H1 (cell line): ENCODE measurements at regions not wholly inside any gene's neighbourhood (a gene's known extent, or its start where the extent isn't known, plus 50 kb on each side); places are given as distances from the start of the nearest gene placed in this dataset.

ENCODE experiments used
- CTCF ChIA-PET: fragments of 300-600 bp; sonication (Branson Sonifier 250); formaldehyde crosslinking; loops from one replicate; lab custom pipeline; 2021; ENCODE audit not compliant: partially characterized antibody; lab: Charles Lee
- POLR2A ChIA-PET: fragments of 300-600 bp; sonication (Branson Sonifier 250); formaldehyde crosslinking; loops from one replicate; lab custom pipeline; 2021; ENCODE audit warnings: inconsistent platforms; ENCODE audit not compliant: partially characterized antibody; lab: Charles Lee
- DNase-seq, 2 experiments: peaks; one replicate each; pipeline versions ENCODE4 v3.0.0 to v3.0.0-alpha.2; 2010 to 2022; ENCODE audit warnings: low spot score in 2 of 2, low read depth in 1 of 2, mixed read lengths in 1 of 2
- FAIRE-seq: peaks from 2 replicates; lab custom pipeline; 2011; peaks lifted over from hg19 to GRCh38; lab: Jason Lieb, UNC
- H2AFZ ChIP-seq: 2 replicates; pipeline ENCODE4 v1.8.1; 2012; ENCODE audit warnings: low read length, inconsistent platforms
- H2AK5ac ChIP-seq: 2 replicates; pipeline ENCODE4 v1.6.1; 2013; ENCODE audit warnings: low read depth, low read length
- H2BK120ac ChIP-seq: replicated peaks from 2 replicates; pipeline ENCODE3; 2013; ENCODE audit warnings: low read depth, low read length, inconsistent platforms
- H2BK12ac ChIP-seq: 2 replicates; pipeline ENCODE4 v1.6.1; 2013; ENCODE audit warnings: low read depth, low read length
- H2BK15ac ChIP-seq: 2 replicates; pipeline ENCODE4 v1.6.1; 2013; ENCODE audit warnings: low read length
- H2BK20ac ChIP-seq: 2 replicates; pipeline ENCODE4 v1.6.1; 2013; ENCODE audit warnings: low read length
- H2BK5ac ChIP-seq: 2 replicates; pipeline ENCODE4 v1.6.1; 2013; ENCODE audit warnings: low read depth, low read length
- H3K14ac ChIP-seq: 2 replicates; pipeline ENCODE4 v1.6.1; 2013; ENCODE audit warnings: inconsistent platforms; ENCODE audit not compliant: insufficient read length
- H3K18ac ChIP-seq: 2 replicates; pipeline ENCODE4 v1.6.1; 2013; ENCODE audit warnings: low read length; ENCODE audit errors: extremely low read depth
- H3K23ac ChIP-seq: 2 replicates; pipeline ENCODE4 v1.6.1; 2013; ENCODE audit warnings: inconsistent platforms; ENCODE audit not compliant: insufficient read length
- H3K23me2 ChIP-seq: 2 replicates; pipeline ENCODE4 v1.6.1; 2013; ENCODE audit warnings: low read depth, low read length
- H3K27ac ChIP-seq: 2 replicates; pipeline ENCODE4 v1.6.1; 2011; ENCODE audit warnings: low read depth, low read length, inconsistent platforms
- H3K27me3 ChIP-seq, 4 experiments: replicated peaks in 1 of 4; 1 replicate in 1 of 4; 2 replicates in 3 of 4; pipeline versions ENCODE4 v1.6.1 to v1.8.1; 2011 to 2013; ENCODE audit warnings: low read length in 3 of 4, mild to moderate bottlenecking in 3 of 4, inconsistent platforms in 2 of 4, mixed read lengths in 2 of 4, moderate library complexity in 1 of 4; ENCODE audit not compliant: control insufficient read depth in 3 of 4, insufficient read depth in 3 of 4; ENCODE audit errors: extremely low read depth in 1 of 4
- H3K36me3 ChIP-seq, 4 experiments: 2 replicates each; pipeline versions ENCODE4 v1.6.1 to v1.8.1; 2011 to 2013; ENCODE audit warnings: mild to moderate bottlenecking in 4 of 4, low read length in 3 of 4, moderate library complexity in 2 of 4, control low read depth in 1 of 4, inconsistent platforms in 1 of 4; ENCODE audit not compliant: insufficient read depth in 4 of 4, control insufficient read depth in 2 of 4
- H3K4ac ChIP-seq: replicated peaks from 2 replicates; pipeline ENCODE3; 2013; ENCODE audit warnings: low read length, low read depth, mixed read lengths, inconsistent platforms; ENCODE audit not compliant: insufficient read length
- H3K4me1 ChIP-seq, 4 experiments: replicated peaks in 1 of 4; 1 replicate in 1 of 4; 2 replicates in 3 of 4; pipeline versions ENCODE4 v1.6.1 to v1.8.1; 2011 to 2013; ENCODE audit warnings: low read length in 3 of 4, inconsistent platforms in 2 of 4, mixed read lengths in 1 of 4; ENCODE audit not compliant: insufficient read depth in 4 of 4, control insufficient read depth in 3 of 4
- H3K4me2 ChIP-seq, 2 experiments: 2 replicates each; pipeline versions ENCODE4 v1.6.1 to v1.8.1; 2011 to 2013; ENCODE audit warnings: low read depth in 2 of 2, low read length in 2 of 2, control low read depth in 1 of 2, inconsistent platforms in 1 of 2, mild to moderate bottlenecking in 1 of 2; ENCODE audit not compliant: insufficient read depth in 1 of 2
- H3K4me3 ChIP-seq, 4 experiments: fragments of 200-600, 300-600 bp in 1 of 4; sonication (generic), shearing (Covaris generic), sonication (Bioruptor Twin) in 1 of 4; 2 replicates each; pipeline versions ENCODE4 v1.5.1 to v1.8.1; 2011 to 2016; ENCODE audit warnings: low read length in 4 of 4, low read depth in 3 of 4, control low read depth in 2 of 4, inconsistent platforms in 2 of 4, mild to moderate bottlenecking in 2 of 4, mixed read lengths in 1 of 4, moderate library complexity in 1 of 4; ENCODE audit not compliant: insufficient read depth in 2 of 4; ENCODE audit errors: extremely low read depth in 1 of 4
- H3K56ac ChIP-seq: replicated peaks from 2 replicates; pipeline ENCODE3; 2013; ENCODE audit warnings: low read depth, mild to moderate bottlenecking, mixed read lengths, low read length, inconsistent platforms; ENCODE audit not compliant: insufficient read length
- H3K79me1 ChIP-seq: 2 replicates; pipeline ENCODE4 v1.6.1; 2013; ENCODE audit warnings: low read depth, low read length, control low read depth
- H3K79me2 ChIP-seq, 2 experiments: 2 replicates each; pipeline versions ENCODE4 v1.6.1 to v1.8.1; 2012 to 2013; ENCODE audit warnings: low read length in 2 of 2, mild to moderate bottlenecking in 2 of 2, inconsistent platforms in 1 of 2; ENCODE audit not compliant: insufficient read depth in 2 of 2, control insufficient read depth in 1 of 2
- H3K9ac ChIP-seq, 4 experiments: replicated peaks in 1 of 4; 1 replicate in 1 of 4; 2 replicates in 3 of 4; pipeline versions ENCODE4 v1.6.1 to v1.8.1; 2011 to 2013; ENCODE audit warnings: low read depth in 3 of 4, low read length in 3 of 4, control low read depth in 2 of 4, mild to moderate bottlenecking in 2 of 4, moderate library complexity in 2 of 4, inconsistent platforms in 1 of 4; ENCODE audit errors: extremely low read depth in 1 of 4
- H3K9me3 ChIP-seq, 2 experiments: 2 replicates each; pipeline versions ENCODE4 v1.6.1 to v1.8.1; 2012 to 2013; ENCODE audit warnings: mild to moderate bottlenecking in 2 of 2, moderate library complexity in 2 of 2, control low read depth in 1 of 2, inconsistent platforms in 1 of 2, low read depth in 1 of 2, low read length in 1 of 2, mixed read lengths in 1 of 2; ENCODE audit not compliant: insufficient read depth in 2 of 2
- H4K20me1 ChIP-seq, 2 experiments: replicated peaks in 1 of 2; 2 replicates each; pipeline versions ENCODE3 to v1.8.1; 2011 to 2013; ENCODE audit warnings: inconsistent platforms in 2 of 2, low read length in 2 of 2, mild to moderate bottlenecking in 1 of 2; ENCODE audit not compliant: insufficient read depth in 2 of 2, control insufficient read depth in 1 of 2
- H4K5ac ChIP-seq: 2 replicates; pipeline ENCODE4 v1.6.1; 2013; ENCODE audit warnings: low read length, low read depth, mixed read lengths, inconsistent platforms; ENCODE audit not compliant: insufficient read length
- H4K8ac ChIP-seq: 2 replicates; pipeline ENCODE4 v1.8.0; 2013; ENCODE audit warnings: mild to moderate bottlenecking, moderate library complexity, low read length, inconsistent platforms; ENCODE audit not compliant: insufficient read depth; ENCODE audit errors: extremely low read depth
- H4K91ac ChIP-seq: replicated peaks from 2 replicates; pipeline ENCODE3; 2013; ENCODE audit warnings: low read length, mixed read lengths, inconsistent platforms; ENCODE audit not compliant: insufficient read length
- CTCF ChIP-seq, 3 experiments: IDR thresholded peaks; 1 replicate in 2 of 3; 2 replicates in 1 of 3; pipeline versions ENCODE4 v1.5.1 to v1.6.1; 2011; ENCODE audit warnings: low read length in 3 of 3, mild to moderate bottlenecking in 3 of 3, inconsistent platforms in 2 of 3, low read depth in 1 of 3, moderate library complexity in 1 of 3; ENCODE audit not compliant: insufficient read depth in 1 of 3; ENCODE audit errors: control extremely low read depth in 1 of 3
- RAD21 ChIP-seq, 2 experiments: IDR thresholded peaks in 1 of 2; conservative IDR thresholded peaks in 1 of 2; 2 replicates each; pipeline ENCODE4 v1.6.1; 2011; ENCODE audit warnings: low read depth in 2 of 2, low read length in 2 of 2, improper control_type of control experiment in 1 of 2, inconsistent platforms in 1 of 2, mild to moderate bottlenecking in 1 of 2, moderate library complexity in 1 of 2
- SP4 ChIP-seq: IDR thresholded peaks from 2 replicates; pipeline ENCODE4 v1.6.1; 2012; ENCODE audit warnings: low read length, inconsistent platforms
- WGBS, 2 experiments: shearing (Covaris generic) in 1 of 2; methylation state at CpG; one replicate each; pipeline versions ENCODE4 v1.1.6 to v1.1.7; 2013 to 2015; ENCODE audit warnings: low lambda C conversion rate in 2 of 2, mixed read lengths in 2 of 2, inconsistent platforms in 1 of 2, low coverage in 1 of 2, missing lambda C conversion rate in 1 of 2; ENCODE audit not compliant: insufficient replicate concordance in 2 of 2, insufficient coverage in 1 of 2, insufficient read length in 1 of 2; ENCODE audit errors: extremely low coverage in 1 of 2, missing lambda C conversion rate in 1 of 2; 5-methylcytosine and 5-hydroxymethylcytosine counted together

GRCh38 chr4:151530783-151531182 is 121.8 kb downstream of the FHIP1A start:
- no peak overlapping the region for H3K56ac ChIP-seq
- H2BK120ac ChIP-seq, result no peak overlapping the region
- no peak overlapping the region for H3K27ac ChIP-seq
- ChIA-PET CTCF (interaction anchor here (0.9 to 1.9 kb wide), 5 partner anchors 8 to 118 kb away, joined by 3 to 6 read pairs (median 5); no protein-coding TSS in a partner anchor), POLR2A (no interaction called here)
- FAIRE-seq, result no peak
- H4K8ac ChIP-seq, result no peak overlapping the region
- H2BK5ac ChIP-seq, result no peak overlapping the region
- H2BK20ac ChIP-seq, result no peak overlapping the region
- no peak overlapping the region for H2BK12ac ChIP-seq
- no peak for DNase-seq
- peaks cover 0 to 10% (median 2%) of the 10 kb centered on the region in 4 experiments; a peak in 2 of 7 replicates for H3K4me1 ChIP-seq
- no peak overlapping the region for H3K14ac ChIP-seq
- H3K9me3 ChIP-seq, result peaks cover 0 to 12% of the 10 kb centered on the region in 2 experiments; a peak in 1 of 4 replicates
- no peak overlapping the region for H3K4ac ChIP-seq
- H4K91ac ChIP-seq, result no peak overlapping the region
- no peak overlapping the region for H3K9ac ChIP-seq
- peaks cover 0 to 17% of the 10 kb centered on the region in 2 experiments; a peak in 2 of 4 replicates for H3K79me2 ChIP-seq
- H3K4me3 ChIP-seq, result no peak overlapping the region
- H2AK5ac ChIP-seq, result no peak overlapping the region
- no peak for TF ChIP-seq SP4
- peak; percentile 44 to 54 for TF ChIP-seq RAD21 (IDR thresholded peaks at IDR 0.05 in 1 of 2, conservative IDR thresholded peaks at IDR 0.05 in 1 of 2; ENCODE audit: low read depth in 2 of 2, low read length in 2 of 2)
- peak in 2 of 3 experiments; percentile 24 to 26; a peak in 2 of 4 replicates for TF ChIP-seq CTCF (IDR thresholded peaks at IDR 0.05; ENCODE audit: control extremely low read depth in 1 of 3, insufficient read depth in 1 of 3, low read depth in 1 of 3, low read length in 3 of 3)
- H3K18ac ChIP-seq, result no peak overlapping the region
- no peaks in the 10 kb centered on the region for H4K20me1 ChIP-seq
- no peaks in the 10 kb centered on the region for H3K36me3 ChIP-seq
- peaks cover 4% of the 10 kb centered on the region; the same call in 1 of the 2 replicates for H3K79me1 ChIP-seq
- no peak overlapping the region for H3K23ac ChIP-seq
- WGBS, 2 experiments, result 75% methylated on average over 1 of the region's 1 CpG; no CpG with 5 or more reads in 1 of the 2 experiments
- no peak overlapping the region for H4K5ac ChIP-seq
- H2AFZ ChIP-seq, result no peak overlapping the region
- no peaks in the 10 kb centered on the region for H3K27me3 ChIP-seq
- no peaks in the 10 kb centered on the region for H3K23me2 ChIP-seq
- H2BK15ac ChIP-seq, result no peak overlapping the region
- H3K4me2 ChIP-seq, result no peak overlapping the region
